ENCODE measurements at regions not wholly inside any gene's neighbourhood (a gene's known extent, or its start where the extent isn't known, plus 50 kb on each side); places are given as distances from the start of the nearest gene placed in this dataset.

DNA sequence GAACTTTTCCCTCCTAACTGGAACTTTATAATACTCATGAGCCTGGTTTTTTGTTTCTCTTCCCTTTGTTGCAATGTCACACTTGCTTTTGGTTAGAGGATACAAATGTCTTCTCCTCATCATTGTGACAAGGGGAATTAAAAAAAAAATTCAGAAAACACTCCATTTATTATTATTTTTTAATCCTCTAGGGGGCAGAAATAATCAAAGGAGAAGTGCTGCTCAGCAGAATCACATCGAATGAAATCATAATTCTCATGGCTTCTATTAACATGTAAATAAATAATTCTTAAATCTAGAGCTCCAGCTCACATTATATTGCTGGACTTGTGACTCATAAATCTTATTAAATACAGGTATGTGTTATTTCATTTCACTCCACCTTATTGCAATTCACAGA is 273.8 kb downstream of the TRIB2 start:
- TF ChIP-seq EZH2 (IDR thresholded peaks at IDR 0.05; ENCODE audit: insufficient read depth, poor library complexity, severe bottlenecking): no peak
- no peak for TF ChIP-seq EZH2phosphoT487 (IDR thresholded peaks at IDR 0.05; ENCODE audit: insufficient read depth, low read depth)

Measured in GM23248 (cell line).